Lung (tissue), 11 donors: ENCODE measurements at regions not wholly inside any gene's neighbourhood (a gene's known extent, or its start where the extent isn't known, plus 50 kb on each side); places are given as distances from the start of the nearest gene placed in this dataset.

ENCODE experiments used
- ATAC-seq: fragments of 200-7000 bp; cut with Tn5 transposase; one replicate; pipeline ENCODE4 v1.9.1; 2020; ENCODE audit warnings: moderate number of reproducible peaks; ENCODE audit not compliant: insufficient read depth, low FRiP score
- DNase-seq, 3 donors: peaks; one replicate each; pipeline ENCODE4 v3.0.0-alpha.2; 2013 to 2017
- H3K27ac ChIP-seq, 2 donors: one replicate each; pipeline ENCODE4 v1.5.1; 2013; ENCODE audit warnings: mild to moderate bottlenecking in 2 of 2, moderate library complexity in 2 of 2, control low read depth in 1 of 2, inconsistent platforms in 1 of 2, low read depth in 1 of 2, low read length in 1 of 2
- H3K27me3 ChIP-seq, 3 donors: one replicate each; pipeline ENCODE4 v1.5.1; 2013; ENCODE audit warnings: low read length in 2 of 3; ENCODE audit not compliant: control insufficient read depth in 3 of 3, insufficient read depth in 3 of 3
- H3K36me3 ChIP-seq, 4 donors: one replicate each; pipeline ENCODE4 v1.5.1; 2013; ENCODE audit warnings: low read length in 4 of 4, mild to moderate bottlenecking in 1 of 4, moderate library complexity in 1 of 4; ENCODE audit not compliant: control insufficient read depth in 4 of 4, insufficient read depth in 4 of 4
- H3K4me1 ChIP-seq, 5 donors: one replicate each; pipeline ENCODE4 v1.5.1; 2013; ENCODE audit warnings: low read length in 5 of 5, mild to moderate bottlenecking in 2 of 5, moderate library complexity in 1 of 5; ENCODE audit not compliant: control insufficient read depth in 5 of 5, insufficient read depth in 5 of 5
- H3K4me3 ChIP-seq: one replicate; pipeline ENCODE4 v1.5.1; 2013; ENCODE audit warnings: mild to moderate bottlenecking, control low read depth, moderate library complexity
- H3K9ac ChIP-seq, 2 donors: one replicate each; pipeline ENCODE4 v1.5.1; 2013; ENCODE audit warnings: low read length in 2 of 2, control low read depth in 1 of 2; ENCODE audit not compliant: insufficient read depth in 1 of 2
- H3K9me3 ChIP-seq, 4 donors: one replicate each; pipeline ENCODE4 v1.5.1; 2013; ENCODE audit warnings: low read length in 3 of 4, mild to moderate bottlenecking in 1 of 4, moderate library complexity in 1 of 4; ENCODE audit not compliant: control insufficient read depth in 4 of 4, insufficient read depth in 3 of 4
- WGBS, 2 donors: extraction: QIAGEN DNeasy Blood & Tissue Kit; methylation state at CpG; one replicate each; pipeline ENCODE4 v1.1.7; 2013; 5-methylcytosine and 5-hydroxymethylcytosine counted together
- TF ChIP-seq, protein P1 (sequence below): IDR thresholded peaks from 2 replicates; pipeline ENCODE4 v1.5.1; 2012; ENCODE audit warnings: mild to moderate bottlenecking; ENCODE audit errors: control extremely low read depth, extremely low read depth
- donor health status: control.
- donor health status: control.
- donor health status: Bipolar disorder and iron deficiency.
- donor health status: healthy.
- donor health status: DM: yes; HTN: yes; CAD: no.

DNA sequence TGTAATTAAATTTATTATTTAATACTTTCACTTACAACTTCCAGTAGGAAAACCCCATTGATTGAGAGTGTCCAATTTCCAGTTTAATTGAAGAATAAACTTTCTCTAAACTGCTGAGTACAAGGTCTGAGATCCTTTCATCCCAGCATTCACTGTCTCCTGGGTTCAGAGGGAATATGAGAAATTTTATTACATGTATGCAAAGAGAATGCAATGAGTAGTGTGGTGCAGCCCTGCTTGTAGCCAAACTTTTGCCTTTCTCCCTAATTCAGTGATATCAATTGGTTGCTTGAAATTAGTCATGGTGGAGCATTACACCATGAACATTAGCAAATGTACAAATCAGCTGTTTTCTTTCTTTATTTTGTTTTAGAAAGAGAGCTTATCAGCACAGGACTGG, 780.6 kb upstream of the MDGA2 start:
- Histone ChIP-seq H3K27me3 (no peaks in the 10 kb centered on the region), H3K9ac (no peak overlapping the region), H3K4me1 (no peaks in the 10 kb centered on the region), H3K9me3 (no peaks in the 10 kb centered on the region), H3K36me3 (no peaks in the 10 kb centered on the region), H3K27ac (no peak overlapping the region), H3K4me3 (no peak overlapping the region)
- TF ChIP-seq, protein P1, sequence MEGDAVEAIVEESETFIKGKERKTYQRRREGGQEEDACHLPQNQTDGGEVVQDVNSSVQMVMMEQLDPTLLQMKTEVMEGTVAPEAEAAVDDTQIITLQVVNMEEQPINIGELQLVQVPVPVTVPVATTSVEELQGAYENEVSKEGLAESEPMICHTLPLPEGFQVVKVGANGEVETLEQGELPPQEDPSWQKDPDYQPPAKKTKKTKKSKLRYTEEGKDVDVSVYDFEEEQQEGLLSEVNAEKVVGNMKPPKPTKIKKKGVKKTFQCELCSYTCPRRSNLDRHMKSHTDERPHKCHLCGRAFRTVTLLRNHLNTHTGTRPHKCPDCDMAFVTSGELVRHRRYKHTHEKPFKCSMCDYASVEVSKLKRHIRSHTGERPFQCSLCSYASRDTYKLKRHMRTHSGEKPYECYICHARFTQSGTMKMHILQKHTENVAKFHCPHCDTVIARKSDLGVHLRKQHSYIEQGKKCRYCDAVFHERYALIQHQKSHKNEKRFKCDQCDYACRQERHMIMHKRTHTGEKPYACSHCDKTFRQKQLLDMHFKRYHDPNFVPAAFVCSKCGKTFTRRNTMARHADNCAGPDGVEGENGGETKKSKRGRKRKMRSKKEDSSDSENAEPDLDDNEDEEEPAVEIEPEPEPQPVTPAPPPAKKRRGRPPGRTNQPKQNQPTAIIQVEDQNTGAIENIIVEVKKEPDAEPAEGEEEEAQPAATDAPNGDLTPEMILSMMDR: no peak
- ATAC-seq (no peak), DNase-seq (no peak)

DNA sequence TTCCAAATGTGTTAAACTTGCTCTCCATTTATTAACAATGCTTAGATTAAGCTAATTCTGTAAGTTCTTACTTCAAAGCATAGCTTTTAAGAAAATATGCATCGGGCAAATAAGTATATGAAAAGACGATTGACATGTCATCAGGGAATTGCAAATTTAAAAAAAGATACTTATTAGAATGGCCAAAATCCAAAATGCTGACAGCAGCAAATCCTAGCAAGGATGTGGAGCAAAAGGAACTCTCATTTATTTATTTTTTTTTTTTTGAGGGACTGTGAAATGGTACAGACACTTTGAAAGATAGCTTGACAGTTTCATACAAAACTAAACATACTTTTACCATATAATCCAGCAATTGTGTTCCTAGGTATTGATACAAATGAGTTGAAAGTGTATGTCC, 779.5 kb upstream of the MDGA2 start:
- H3K27me3 ChIP-seq: no peaks in the 10 kb centered on the region
- 87 to 94% methylated on average over 2 of the region's 2 CpGs for WGBS, 2 donors
- DNase-seq: no peak
- no peak overlapping the region for H3K27ac ChIP-seq
- no peaks in the 10 kb centered on the region for H3K4me1 ChIP-seq
- H3K9ac ChIP-seq: no peak overlapping the region
- no peaks in the 10 kb centered on the region for H3K36me3 ChIP-seq
- TF ChIP-seq, protein P1: no peak
- H3K9me3 ChIP-seq: no peaks in the 10 kb centered on the region
- H3K4me3 ChIP-seq: no peak overlapping the region
- ATAC-seq: no peak

DNA sequence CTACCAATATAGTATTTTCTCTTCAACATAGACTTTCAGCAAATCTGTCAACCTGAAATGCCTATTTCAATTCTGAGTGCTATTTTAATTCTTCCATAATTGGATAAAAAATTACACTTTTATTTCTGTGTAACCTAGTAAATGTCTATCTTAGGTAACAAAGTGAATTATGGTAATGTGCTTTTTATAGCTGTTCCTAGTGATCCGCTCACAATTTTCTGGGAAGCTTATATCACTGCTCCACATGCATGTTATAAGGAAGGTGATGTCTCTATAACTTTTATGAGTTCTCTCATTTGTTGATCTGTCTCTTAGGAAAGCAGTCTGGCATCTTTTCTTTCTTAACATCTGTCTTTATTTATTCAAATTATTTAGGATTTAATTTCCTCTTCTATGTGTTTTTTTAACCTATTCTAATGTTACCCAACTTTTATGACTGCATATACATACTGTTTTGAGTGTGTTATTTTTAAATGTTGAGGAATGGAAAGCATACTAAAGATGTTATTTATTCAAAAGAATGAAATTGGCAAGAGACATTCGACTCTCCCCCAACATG, 777.1 kb upstream of the MDGA2 start:
- 86 to 89% methylated on average over 2 of the region's 2 CpGs for WGBS, 2 donors
- Histone ChIP-seq H3K36me3 (no peaks in the 10 kb centered on the region), H3K4me3 (no peak overlapping the region), H3K27ac (no peak overlapping the region), H3K9me3 (no peaks in the 10 kb centered on the region), H3K27me3 (no peaks in the 10 kb centered on the region), H3K4me1 (no peaks in the 10 kb centered on the region), H3K9ac (no peak overlapping the region)
- ATAC-seq: no peak
- TF ChIP-seq, protein P1: no peak
- DNase-seq: no peak

DNA sequence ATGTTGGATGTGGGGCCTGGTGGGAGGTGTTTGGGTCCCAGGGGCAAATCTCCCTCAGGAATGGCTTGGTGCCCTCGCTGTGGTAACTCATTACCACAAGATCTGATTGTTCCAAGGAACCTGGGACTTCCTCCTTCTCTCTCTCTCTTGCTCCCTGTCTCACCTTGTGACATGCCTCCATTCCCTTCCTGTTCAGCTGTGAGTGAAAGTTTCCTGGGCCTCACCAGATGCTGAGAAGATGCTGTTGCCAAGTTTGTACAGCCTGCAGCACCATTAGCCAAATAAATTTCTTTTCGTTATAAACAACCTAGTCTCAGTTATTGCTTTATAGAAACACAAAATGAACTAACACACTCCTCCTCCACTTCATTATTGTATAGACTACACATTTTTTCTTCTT, 759.8 kb upstream of the MDGA2 start:
- Histone ChIP-seq H3K4me3 (no peak overlapping the region), H3K27me3 (no peaks in the 10 kb centered on the region), H3K4me1 (no peaks in the 10 kb centered on the region), H3K36me3 (no peaks in the 10 kb centered on the region), H3K9ac (no peak overlapping the region), H3K9me3 (peaks cover 0 to 2% (median 0%) of the 10 kb centered on the region in 4 donors), H3K27ac (no peak overlapping the region)
- no peak for ATAC-seq
- 60 to 72% methylated on average over 2 of the region's 2 CpGs for WGBS, 2 donors
- TF ChIP-seq, protein P1: no peak
- DNase-seq: peak in 2 of 3 donors; percentile 34 to 36
